Cardiac fibroblast (primary cell): ENCODE measurements at regions not wholly inside any gene's neighbourhood (a gene's known extent, or its start where the extent isn't known, plus 50 kb on each side); places are given as distances from the start of the nearest gene placed in this dataset.
A peak's percentile ranks its signal among the peaks of the same experiment; 100 is the strongest.

ENCODE experiments used
- DNase-seq, 2 donors: peaks; one replicate each; pipeline versions ENCODE4 v3.0.0 to v3.0.0-alpha.2; 2010; ENCODE audit warnings: low read depth in 2 of 2
- H3K4me3 ChIP-seq, 2 donors: replicated peaks in 1 of 2; 1 replicate in 1 of 2; 2 replicates in 1 of 2; pipeline ENCODE4 v1.5.1; 2011; ENCODE audit warnings: low read depth in 2 of 2, low read length in 2 of 2, mild to moderate bottlenecking in 2 of 2, moderate library complexity in 1 of 2
- CTCF ChIP-seq: IDR thresholded peaks from one replicate; pipeline ENCODE4 v1.5.1; 2011; ENCODE audit warnings: low read depth, mild to moderate bottlenecking, low read length, inconsistent platforms

GRCh38 chr7:20279979-20280378, 50.7 kb upstream of the ITGB8 start:
- no peak for TF ChIP-seq CTCF
- no peak for DNase-seq
- no peak overlapping the region for H3K4me3 ChIP-seq

- TF ChIP-seq CTCF, result no peak
- peak; percentile 73 to 86 for DNase-seq
- no peak overlapping the region for H3K4me3 ChIP-seq
Measured at GRCh38 chr7:20280475-20281351, 50.0 kb upstream of the ITGB8 start.
